ENCODE measurements at regions not wholly inside any gene's neighbourhood (a gene's known extent, or its start where the extent isn't known, plus 50 kb on each side); places are given as distances from the start of the nearest gene placed in this dataset.

GRCh38 chr2:8477552-8478470 lies 204.0 kb upstream of the ID2 start:
- DNase-seq = peak; percentile 38

- DNase-seq = no peak
Measured at GRCh38 chr2:8478471-8478793, 203.4 kb upstream of the ID2 start.

DNA sequence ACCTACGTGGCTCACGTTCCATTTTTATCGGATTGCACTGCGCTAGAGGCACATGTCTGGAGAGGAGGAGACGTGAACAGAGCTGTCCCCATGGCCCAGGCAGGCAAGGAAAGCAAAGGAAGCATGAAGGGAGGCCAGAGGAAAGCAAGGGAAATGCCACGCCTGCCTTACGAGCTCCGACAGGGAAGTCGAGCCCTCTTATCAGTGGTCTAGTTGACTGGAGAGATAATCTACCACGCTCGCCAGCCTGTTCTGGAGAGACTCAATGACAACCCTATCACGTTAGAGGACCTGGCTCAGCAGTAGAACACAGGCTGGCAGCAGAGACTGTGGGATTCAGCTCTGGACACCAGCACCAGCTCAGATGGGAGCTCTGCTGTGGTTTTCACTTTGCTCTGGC lies 202.6 kb upstream of the ID2 start:
- DNase-seq = no peak

DNA sequence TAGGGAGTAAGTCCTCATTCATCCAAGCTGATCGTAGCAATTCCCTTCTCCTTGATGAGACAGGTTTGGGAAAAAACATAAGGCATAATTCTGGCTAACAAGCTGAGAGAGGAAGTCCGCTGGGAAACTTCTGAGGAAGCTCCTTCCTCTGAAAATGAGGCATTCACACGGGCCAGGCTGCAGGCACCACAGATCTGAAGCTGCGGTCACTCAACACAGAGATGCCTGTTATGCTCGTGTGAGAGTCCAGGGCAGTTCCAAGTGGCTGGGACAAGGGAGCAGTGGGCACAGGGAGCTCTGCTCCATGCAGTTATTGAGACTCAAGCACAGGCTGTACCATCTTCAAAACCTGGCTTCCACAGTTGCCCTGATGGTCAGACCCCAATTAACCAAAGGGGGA lies 200.9 kb upstream of the ID2 start:
- no peak for DNase-seq

- peak; percentile 45 for DNase-seq
Measured at GRCh38 chr2:8481463-8482009, 200.3 kb upstream of the ID2 start.

DNA sequence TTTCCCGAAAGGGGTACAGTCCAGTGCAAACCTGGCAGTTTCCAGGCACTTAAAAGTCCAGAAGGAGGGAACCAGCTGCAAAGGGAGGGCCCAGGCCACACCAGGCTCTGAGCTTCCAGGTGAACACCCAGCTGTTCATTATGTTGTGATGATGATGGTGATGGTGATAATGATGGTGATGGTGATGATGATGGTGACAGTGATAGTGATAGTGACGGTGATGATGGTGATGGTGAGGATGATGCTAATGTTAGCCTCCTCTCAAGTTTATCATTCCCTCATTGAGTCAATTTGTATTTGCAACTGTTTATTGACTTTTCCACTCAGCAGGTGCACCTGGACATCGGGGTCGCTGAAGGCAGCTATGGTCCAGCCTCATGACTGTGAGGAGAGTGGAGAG lies 199.4 kb upstream of the ID2 start:
- no peak for DNase-seq

DNA sequence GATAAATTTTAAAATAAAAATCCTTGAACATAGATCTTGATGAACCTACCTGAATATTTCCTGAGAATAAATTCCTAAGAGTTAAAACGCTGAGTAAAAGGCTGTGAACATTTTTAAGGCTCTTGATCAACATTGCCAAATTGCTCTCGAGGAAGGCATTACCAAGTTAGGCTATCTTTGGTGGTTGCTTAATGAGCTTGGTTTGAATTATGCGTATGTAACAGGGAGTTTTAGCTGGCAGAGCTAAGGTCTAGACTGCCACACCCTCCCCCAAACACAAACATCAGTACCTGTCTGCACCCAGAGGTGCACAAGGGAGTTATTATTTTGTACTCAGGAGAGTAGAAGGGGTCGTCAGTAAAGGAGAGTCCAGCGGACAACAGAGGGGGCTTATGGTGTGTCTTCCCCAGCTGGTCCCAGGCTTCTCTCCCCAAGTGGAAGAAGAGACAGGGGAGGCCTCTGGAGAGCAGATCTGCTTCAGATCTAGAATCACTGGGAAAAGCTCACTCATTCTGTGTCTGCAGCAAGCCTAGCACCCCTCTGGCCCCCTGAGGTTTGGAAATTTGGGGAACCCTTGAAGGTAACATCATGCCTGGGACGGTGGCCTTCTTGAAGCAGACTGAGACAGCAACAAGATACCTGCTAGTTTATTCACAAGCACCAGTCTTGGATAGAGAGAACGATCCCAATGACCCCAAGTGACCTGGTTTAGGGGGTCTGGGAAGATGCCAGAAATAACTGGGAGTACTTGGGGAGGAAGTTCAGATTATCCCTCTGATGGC lies 197.2 kb upstream of the ID2 start:
- DNase-seq = no peak

DNA sequence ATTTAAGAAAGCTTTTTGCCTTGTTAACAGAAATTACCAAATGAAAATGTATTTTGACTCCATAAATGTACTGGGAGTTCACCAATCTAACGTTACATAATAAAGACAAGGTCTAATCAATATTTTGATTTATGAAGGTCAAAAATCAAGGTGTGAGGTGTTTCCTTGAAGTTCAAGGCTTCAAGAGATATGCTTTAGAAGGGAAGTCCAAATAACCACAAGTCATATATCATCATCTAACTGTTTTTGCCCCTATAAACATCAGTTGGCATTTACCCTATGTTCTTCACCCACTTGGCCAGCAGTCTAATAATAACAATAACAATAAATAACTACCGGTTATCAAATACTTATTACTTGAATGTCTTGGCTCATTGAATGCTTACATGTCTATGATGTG lies 196.1 kb upstream of the ID2 start:
- no peak for DNase-seq

DNA sequence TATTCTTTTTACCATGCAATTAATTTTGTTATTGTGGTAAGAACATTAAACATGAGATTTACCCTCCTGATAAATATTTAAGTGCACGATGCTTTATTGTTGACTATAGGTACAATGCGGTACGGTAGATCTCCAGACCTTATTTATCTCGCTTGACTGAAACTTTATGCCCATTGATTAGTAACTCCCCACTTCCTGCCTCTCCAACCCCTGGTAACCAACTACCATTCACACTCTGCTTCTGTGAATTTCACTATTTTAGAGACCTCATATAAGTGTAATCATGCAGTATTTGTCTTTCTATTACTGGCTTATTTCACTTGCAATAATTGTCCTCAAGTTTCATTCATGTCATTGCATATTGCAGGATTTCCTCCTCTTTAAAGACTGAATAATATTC lies 195.7 kb upstream of the ID2 start:
- DNase-seq = no peak

DNA sequence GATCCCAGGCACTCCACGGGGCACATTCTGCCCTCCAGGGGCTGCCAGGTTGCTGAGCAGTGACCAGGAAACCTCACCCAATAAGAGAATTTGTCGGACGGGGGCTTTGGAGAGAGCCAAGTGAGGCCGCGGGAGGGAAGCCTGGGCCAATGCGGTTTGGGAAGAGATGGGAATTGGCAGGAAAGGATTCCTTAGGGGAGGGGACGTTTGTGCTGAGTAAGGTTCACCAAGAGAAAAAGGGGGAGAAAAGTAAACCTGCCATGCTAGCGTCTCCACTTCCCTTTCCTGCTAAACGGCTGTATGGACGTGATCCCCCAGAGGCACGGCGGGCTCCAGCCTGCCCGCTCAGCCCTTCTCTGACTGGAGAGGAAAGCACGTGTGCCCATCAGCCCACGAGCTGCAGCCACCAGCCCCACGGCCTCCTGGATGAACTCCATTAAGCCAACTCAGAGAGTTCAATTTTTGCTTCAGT lies 194.4 kb upstream of the ID2 start:
- peak; percentile 46 for DNase-seq

GRCh38 chr2:8488001-8488738 lies 193.7 kb upstream of the ID2 start:
- DNase-seq = peak; percentile 79

- DNase-seq = no peak
Measured at GRCh38 chr2:8489221-8489620, 192.6 kb upstream of the ID2 start.

- DNase-seq = no peak
Measured at GRCh38 chr2:8489751-8490150, 192.1 kb upstream of the ID2 start.

DNA sequence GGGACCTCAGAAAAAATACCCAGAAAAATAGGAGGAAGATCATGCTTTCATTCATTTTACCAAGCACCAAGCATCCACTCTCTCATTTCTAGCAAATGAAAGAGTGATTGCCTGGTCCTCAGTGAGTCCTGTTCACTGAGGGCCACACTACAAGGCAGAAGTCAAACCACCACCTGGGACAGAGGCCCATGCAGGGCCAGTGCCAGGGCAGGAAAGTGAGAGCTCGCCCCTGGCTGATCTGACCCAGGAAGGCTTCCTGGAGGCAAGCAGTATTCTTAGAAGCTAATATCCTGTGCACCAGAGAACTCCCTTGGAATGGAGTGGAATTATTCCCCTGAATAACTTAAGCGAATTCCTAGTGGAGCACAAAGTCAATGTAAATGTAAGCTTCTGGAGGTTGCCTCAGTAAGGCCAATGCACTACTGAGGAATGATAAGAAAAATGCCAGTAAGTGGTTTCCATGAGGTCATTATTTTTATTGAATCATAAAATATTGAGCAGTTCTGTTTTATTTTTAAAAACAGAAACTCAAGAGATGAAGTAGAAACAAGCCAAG lies 191.6 kb upstream of the ID2 start:
- no peak for DNase-seq

DNA sequence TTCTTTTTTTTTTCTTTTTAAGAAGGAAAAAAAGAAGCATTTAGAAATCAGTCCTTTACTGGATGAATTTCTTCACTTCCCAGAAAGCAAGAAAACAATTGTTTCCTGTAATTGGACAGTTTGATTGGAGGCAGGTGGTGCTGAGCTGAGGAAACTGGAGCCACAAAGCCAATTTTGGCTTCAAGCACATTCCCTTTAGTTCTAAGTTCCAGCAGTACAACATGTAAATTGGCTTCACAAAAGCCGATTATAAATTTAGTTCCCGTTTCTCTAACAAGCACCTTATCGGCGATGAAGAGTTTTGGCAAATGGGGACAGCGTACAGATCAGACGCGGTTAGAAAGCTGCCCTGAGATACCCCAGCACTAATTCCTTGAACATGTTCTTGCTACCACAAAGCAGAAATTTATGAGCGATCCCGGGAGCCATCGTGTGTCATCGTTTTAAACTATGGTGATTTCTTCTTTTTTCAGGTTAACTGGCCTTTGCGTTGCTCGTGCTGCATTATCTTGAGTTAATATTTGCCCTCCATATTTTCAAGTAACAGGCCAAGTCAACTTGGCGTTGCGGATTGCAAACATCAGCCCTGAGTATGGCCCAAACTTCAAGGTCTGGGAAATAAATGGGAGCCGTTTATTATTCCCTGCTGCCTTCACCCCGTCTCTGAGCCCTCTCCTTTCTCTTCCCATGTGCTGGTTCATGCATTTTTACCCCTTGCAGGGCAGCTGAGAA lies 190.4 kb upstream of the ID2 start:
- no peak for DNase-seq

GRCh38 chr2:8494151-8494550 lies 187.7 kb upstream of the ID2 start:
- no peak for DNase-seq

- DNase-seq = no peak
Measured at GRCh38 chr2:8494589-8494988, 187.3 kb upstream of the ID2 start.

- no peak for DNase-seq
Measured at GRCh38 chr2:8495189-8495989, 186.5 kb upstream of the ID2 start.

- DNase-seq = no peak
Measured at GRCh38 chr2:8496079-8496478, 185.8 kb upstream of the ID2 start.

GRCh38 chr2:8496617-8497016 lies 185.2 kb upstream of the ID2 start:
- DNase-seq = no peak

- DNase-seq = no peak
Measured at GRCh38 chr2:8498994-8499393, 182.9 kb upstream of the ID2 start.
